Dermis blood vessel endothelial cell (primary cell): ENCODE measurements at regions not wholly inside any gene's neighbourhood (a gene's known extent, or its start where the extent isn't known, plus 50 kb on each side); places are given as distances from the start of the nearest gene placed in this dataset.
"Not testable (repeated sequence)": the region's sequence is repeated elsewhere in the genome, so short reads cannot be mapped to it uniquely, and the experiment has no call there.

Source experiments
- DNase-seq: peaks from one replicate; pipeline ENCODE4 v3.0.0; 2010

- DNase-seq: no peak
These were observed 103.1 kb downstream of the KIF4B start for GRCh38 chr5:155116456-155117251.

GRCh38 chr5:155125551-155126095 lies 112.1 kb downstream of the KIF4B start:
- no peak for DNase-seq

- DNase-seq: no peak
These were observed 113.0 kb downstream of the KIF4B start for GRCh38 chr5:155126573-155126972.

GRCh38 chr5:155127552-155127951 lies 114.0 kb downstream of the KIF4B start:
- no peak for DNase-seq

GRCh38 chr5:155128786-155129512 lies 115.4 kb downstream of the KIF4B start:
- no peak for DNase-seq

GRCh38 chr5:155129513-155129880 lies 115.9 kb downstream of the KIF4B start:
- no peak for DNase-seq

- DNase-seq: no peak
These were observed 120.6 kb downstream of the KIF4B start for GRCh38 chr5:155134130-155134529.

GRCh38 chr5:155136216-155136850 lies 122.8 kb downstream of the KIF4B start:
- no peak for DNase-seq

- DNase-seq: no peak
These were observed 124.1 kb downstream of the KIF4B start for GRCh38 chr5:155137683-155138082.

- DNase-seq: no peak
These were observed 127.1 kb downstream of the KIF4B start for GRCh38 chr5:155140646-155141045.

GRCh38 chr5:155144956-155145355 lies 131.4 kb downstream of the KIF4B start:
- DNase-seq: no peak

GRCh38 chr5:155147222-155147621 lies 133.7 kb downstream of the KIF4B start:
- peak; percentile 36 for DNase-seq

GRCh38 chr5:155148694-155149093 lies 135.1 kb downstream of the KIF4B start:
- no peak for DNase-seq

GRCh38 chr5:155150012-155150411 lies 136.5 kb downstream of the KIF4B start:
- no peak for DNase-seq

- peak; percentile 24 for DNase-seq
These were observed 141.4 kb downstream of the KIF4B start for GRCh38 chr5:155154973-155155372.

GRCh38 chr5:155163084-155163483 lies 149.5 kb downstream of the KIF4B start:
- DNase-seq: not testable (repeated sequence)

- DNase-seq: no peak
These were observed 154.2 kb downstream of the KIF4B start for GRCh38 chr5:155167736-155168135.

GRCh38 chr5:155181542-155181941 lies 168.0 kb downstream of the KIF4B start:
- DNase-seq: no peak

GRCh38 chr5:155189476-155189875 lies 175.9 kb downstream of the KIF4B start:
- DNase-seq: no peak

GRCh38 chr5:155189981-155190380 lies 176.4 kb downstream of the KIF4B start:
- no peak for DNase-seq

GRCh38 chr5:155193029-155193428 lies 179.5 kb downstream of the KIF4B start:
- no peak for DNase-seq

- DNase-seq: no peak
These were observed 180.0 kb downstream of the KIF4B start for GRCh38 chr5:155193483-155194107.

GRCh38 chr5:155200608-155201007 lies 187.1 kb downstream of the KIF4B start:
- no peak for DNase-seq
